GM23248 (cell line): ENCODE measurements at regions not wholly inside any gene's neighbourhood (a gene's known extent, or its start where the extent isn't known, plus 50 kb on each side); places are given as distances from the start of the nearest gene placed in this dataset.

Experiments used
- EZH2 ChIP-seq: fragments of 200-600 bp; sonication (generic); IDR thresholded peaks from 2 replicates; pipeline ENCODE4 v1.6.1; 2018; ENCODE audit warnings: antibody characterized with exemption, mild to moderate bottlenecking; ENCODE audit not compliant: insufficient read depth, poor library complexity, severe bottlenecking
- EZH2phosphoT487 ChIP-seq: fragments of 200-600 bp; sonication (generic); IDR thresholded peaks from 2 replicates; pipeline ENCODE4 v1.6.1; 2018; ENCODE audit warnings: antibody characterized with exemption, moderate library complexity, mild to moderate bottlenecking, low read depth; ENCODE audit not compliant: insufficient read depth

GRCh38 chr13:22569811-22570210 lies 611.0 kb upstream of the SGCG start:
- TF ChIP-seq EZH2 (no peak), EZH2phosphoT487 (no peak)
